ENCODE measurements at regions not wholly inside any gene's neighbourhood (a gene's known extent, or its start where the extent isn't known, plus 50 kb on each side); places are given as distances from the start of the nearest gene placed in this dataset.

DNA sequence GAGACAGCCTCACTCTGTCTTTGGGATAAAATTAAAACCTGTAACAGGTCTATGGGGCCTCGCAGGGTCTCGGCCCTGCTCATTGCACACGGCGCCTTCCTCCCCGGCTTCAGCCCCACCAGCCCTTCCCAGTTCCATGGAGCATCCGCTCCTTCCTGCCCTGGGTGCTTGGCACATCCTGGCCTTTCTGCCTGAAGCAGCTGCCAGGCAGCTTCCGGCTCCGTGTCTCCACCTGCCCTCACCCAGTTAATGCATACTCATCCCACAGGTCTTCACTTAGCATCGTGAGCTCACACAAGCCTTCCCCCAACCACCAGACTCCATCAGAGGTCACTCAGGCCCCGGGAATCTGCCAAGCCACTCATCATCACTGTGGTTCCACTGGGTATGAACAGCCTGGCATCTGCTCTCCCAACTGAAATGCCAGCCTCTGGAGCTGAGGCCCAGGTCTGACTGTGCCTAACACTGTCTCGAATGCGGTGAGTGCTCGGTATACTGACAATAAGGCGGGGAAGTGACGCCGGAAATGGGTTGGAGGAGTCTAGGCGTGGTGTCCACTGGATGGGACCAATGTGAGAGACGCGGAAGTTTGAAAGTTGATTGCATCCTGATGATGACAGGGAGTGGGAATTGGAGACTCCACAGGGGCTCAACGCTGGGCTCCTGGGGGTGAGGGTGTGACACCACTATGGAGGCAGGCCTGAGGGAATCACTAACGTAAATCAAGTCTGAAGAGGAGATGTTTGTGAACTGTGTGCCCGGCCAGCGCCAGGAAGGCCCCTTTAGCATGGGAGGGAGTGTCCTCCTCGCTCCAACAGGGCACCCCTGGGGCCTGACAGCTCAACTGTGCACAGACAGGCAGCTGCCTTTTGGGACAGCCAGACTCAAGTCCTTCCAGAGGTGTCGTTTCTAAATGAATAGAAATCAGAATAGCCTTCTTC is 245.8 kb downstream of the TTLL2 start:
- no peaks in the 10 kb centered on the region for H3K36me3 ChIP-seq (replicated peaks in 1 of 2; ENCODE audit: control insufficient read depth in 1 of 2, insufficient read depth in 2 of 2, low read length in 1 of 2)
- H4K20me1 ChIP-seq (ENCODE audit: insufficient read depth) = no peaks in the 10 kb centered on the region
- no peak for DNase-seq
- TF ChIP-seq NFIC (IDR thresholded peaks at IDR 0.05; ENCODE audit: borderline replicate concordance) (no peak), POLR2AphosphoS5 (IDR thresholded peaks at IDR 0.05; ENCODE audit: low read depth, low read length) (no peak), EP300 (IDR thresholded peaks at IDR 0.05; ENCODE audit: borderline replicate concordance in 1 of 2, low read depth in 1 of 2, low read length in 1 of 2) (no peak), MXI1 (IDR thresholded peaks at IDR 0.05; ENCODE audit: low read depth, low read length) (no peak)
- TF ChIP-seq, protein P1, sequence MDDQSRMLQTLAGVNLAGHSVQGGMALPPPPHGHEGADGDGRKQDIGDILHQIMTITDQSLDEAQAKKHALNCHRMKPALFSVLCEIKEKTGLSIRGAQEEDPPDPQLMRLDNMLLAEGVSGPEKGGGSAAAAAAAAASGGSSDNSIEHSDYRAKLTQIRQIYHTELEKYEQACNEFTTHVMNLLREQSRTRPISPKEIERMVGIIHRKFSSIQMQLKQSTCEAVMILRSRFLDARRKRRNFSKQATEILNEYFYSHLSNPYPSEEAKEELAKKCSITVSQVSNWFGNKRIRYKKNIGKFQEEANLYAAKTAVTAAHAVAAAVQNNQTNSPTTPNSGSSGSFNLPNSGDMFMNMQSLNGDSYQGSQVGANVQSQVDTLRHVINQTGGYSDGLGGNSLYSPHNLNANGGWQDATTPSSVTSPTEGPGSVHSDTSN (IDR thresholded peaks at IDR 0.05) = no peak
- no peak overlapping the region for H3K4me3 ChIP-seq (ENCODE audit: low read depth in 2 of 2, low read length in 1 of 2)
- no peak overlapping the region for H3K9ac ChIP-seq
- no peaks in the 10 kb centered on the region for H3K9me3 ChIP-seq
- 63% methylated on average over 23 of the region's 25 CpGs for WGBS (ENCODE audit: low lambda C conversion rate)
- no peak overlapping the region for H3K4me2 ChIP-seq
- ChIA-PET CTCF (no interaction called here), POLR2A (no interaction called here)
- no peaks in the 10 kb centered on the region; a peak in 1 of 4 replicates for H3K4me1 ChIP-seq (ENCODE audit: control insufficient read depth in 1 of 2, insufficient read depth in 2 of 2, low read depth in 1 of 2, low read length in 1 of 2)
- no peaks in the 10 kb centered on the region for H3F3A ChIP-seq (replicated peaks; ENCODE audit: insufficient read depth)
- no peaks in the 10 kb centered on the region for H3K9me2 ChIP-seq
- H2AFZ ChIP-seq (ENCODE audit: low read depth) = no peak overlapping the region
- no peaks in the 10 kb centered on the region for H3K79me2 ChIP-seq (ENCODE audit: insufficient read depth)
- no peaks in the 10 kb centered on the region for H3K27me3 ChIP-seq (ENCODE audit: insufficient read depth)
- H3K27ac ChIP-seq (ENCODE audit: low read depth in 2 of 2, low read length in 1 of 2) = no peak overlapping the region

DNA sequence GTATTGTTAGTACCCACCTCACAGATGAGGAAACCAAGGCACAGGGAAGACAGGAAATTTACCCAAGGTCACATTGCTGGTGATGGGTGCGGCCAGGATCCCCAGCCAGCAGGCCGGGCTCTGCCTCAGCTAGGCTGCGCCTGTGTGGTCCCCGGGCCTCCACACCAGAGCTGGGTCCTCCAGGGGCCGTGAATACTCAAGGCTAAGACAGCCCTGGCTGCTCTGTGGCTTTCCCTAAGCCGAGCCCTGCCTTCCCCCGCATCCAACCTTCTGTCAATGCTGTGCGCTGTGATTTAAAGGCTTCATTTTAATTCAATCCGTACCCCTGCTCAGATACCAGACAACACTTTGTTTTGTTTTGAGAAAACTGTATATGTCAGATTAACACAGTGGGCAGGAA is 246.7 kb downstream of the TTLL2 start:
- H3K4me3 ChIP-seq (ENCODE audit: low read depth in 2 of 2, low read length in 1 of 2) = no peak overlapping the region
- TF ChIP-seq MXI1 (IDR thresholded peaks at IDR 0.05; ENCODE audit: low read depth, low read length) (no peak), RCOR1 (IDR thresholded peaks at IDR 0.05; ENCODE audit: low read length) (no peak), TAF1 (IDR thresholded peaks at IDR 0.05; ENCODE audit: borderline replicate concordance, low read depth, low read length) (no peak), RXRA (IDR thresholded peaks at IDR 0.05; ENCODE audit: borderline replicate concordance, low read depth) (no peak), EP300 (IDR thresholded peaks at IDR 0.05; ENCODE audit: borderline replicate concordance in 1 of 2, low read depth in 1 of 2, low read length in 1 of 2) (no peak), SMC3 (IDR thresholded peaks at IDR 0.05; ENCODE audit: low read depth, low read length) (no peak), TEAD4 (IDR thresholded peaks at IDR 0.05; ENCODE audit: borderline replicate concordance, insufficient read depth) (no peak), RAD21 (IDR thresholded peaks at IDR 0.05; ENCODE audit: low read length) (no peak), FOXJ3 (CRISPR knock-in tag; IDR thresholded peaks at IDR 0.05) (no peak), POLR2AphosphoS5 (IDR thresholded peaks at IDR 0.05; ENCODE audit: low read depth, low read length) (no peak)
- TF ChIP-seq, protein P2, sequence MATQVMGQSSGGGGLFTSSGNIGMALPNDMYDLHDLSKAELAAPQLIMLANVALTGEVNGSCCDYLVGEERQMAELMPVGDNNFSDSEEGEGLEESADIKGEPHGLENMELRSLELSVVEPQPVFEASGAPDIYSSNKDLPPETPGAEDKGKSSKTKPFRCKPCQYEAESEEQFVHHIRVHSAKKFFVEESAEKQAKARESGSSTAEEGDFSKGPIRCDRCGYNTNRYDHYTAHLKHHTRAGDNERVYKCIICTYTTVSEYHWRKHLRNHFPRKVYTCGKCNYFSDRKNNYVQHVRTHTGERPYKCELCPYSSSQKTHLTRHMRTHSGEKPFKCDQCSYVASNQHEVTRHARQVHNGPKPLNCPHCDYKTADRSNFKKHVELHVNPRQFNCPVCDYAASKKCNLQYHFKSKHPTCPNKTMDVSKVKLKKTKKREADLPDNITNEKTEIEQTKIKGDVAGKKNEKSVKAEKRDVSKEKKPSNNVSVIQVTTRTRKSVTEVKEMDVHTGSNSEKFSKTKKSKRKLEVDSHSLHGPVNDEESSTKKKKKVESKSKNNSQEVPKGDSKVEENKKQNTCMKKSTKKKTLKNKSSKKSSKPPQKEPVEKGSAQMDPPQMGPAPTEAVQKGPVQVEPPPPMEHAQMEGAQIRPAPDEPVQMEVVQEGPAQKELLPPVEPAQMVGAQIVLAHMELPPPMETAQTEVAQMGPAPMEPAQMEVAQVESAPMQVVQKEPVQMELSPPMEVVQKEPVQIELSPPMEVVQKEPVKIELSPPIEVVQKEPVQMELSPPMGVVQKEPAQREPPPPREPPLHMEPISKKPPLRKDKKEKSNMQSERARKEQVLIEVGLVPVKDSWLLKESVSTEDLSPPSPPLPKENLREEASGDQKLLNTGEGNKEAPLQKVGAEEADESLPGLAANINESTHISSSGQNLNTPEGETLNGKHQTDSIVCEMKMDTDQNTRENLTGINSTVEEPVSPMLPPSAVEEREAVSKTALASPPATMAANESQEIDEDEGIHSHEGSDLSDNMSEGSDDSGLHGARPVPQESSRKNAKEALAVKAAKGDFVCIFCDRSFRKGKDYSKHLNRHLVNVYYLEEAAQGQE (IDR thresholded peaks at IDR 0.05; ENCODE audit: low read depth, low read length) = no peak
- H2AFZ ChIP-seq (ENCODE audit: low read depth) = no peak overlapping the region
- no peaks in the 10 kb centered on the region for H3K79me2 ChIP-seq (ENCODE audit: insufficient read depth)
- H3F3A ChIP-seq (replicated peaks; ENCODE audit: insufficient read depth) = no peaks in the 10 kb centered on the region
- H3K9me3 ChIP-seq = no peaks in the 10 kb centered on the region
- no peaks in the 10 kb centered on the region for H4K20me1 ChIP-seq (ENCODE audit: insufficient read depth)
- 54% methylated on average over 5 of the region's 9 CpGs for WGBS (ENCODE audit: low lambda C conversion rate)
- no peak overlapping the region for H3K9ac ChIP-seq
- no peaks in the 10 kb centered on the region for H3K27me3 ChIP-seq (ENCODE audit: insufficient read depth)
- DNase-seq = no peak
- H3K9me2 ChIP-seq = no peaks in the 10 kb centered on the region
- H3K36me3 ChIP-seq (replicated peaks in 1 of 2; ENCODE audit: control insufficient read depth in 1 of 2, insufficient read depth in 2 of 2, low read length in 1 of 2) = no peaks in the 10 kb centered on the region
- no peaks in the 10 kb centered on the region; a peak in 1 of 4 replicates for H3K4me1 ChIP-seq (ENCODE audit: control insufficient read depth in 1 of 2, insufficient read depth in 2 of 2, low read depth in 1 of 2, low read length in 1 of 2)
- ChIA-PET POLR2A (no interaction called here), CTCF (interaction anchor here (0.7 kb wide), 1 partner anchor 107 kb away, joined by 3 read pairs; no protein-coding TSS in a partner anchor)
- H3K27ac ChIP-seq (ENCODE audit: low read depth in 2 of 2, low read length in 1 of 2) = no peak overlapping the region
- no peak overlapping the region for H3K4me2 ChIP-seq

Measured in SK-N-SH (cell line).